ENCODE measurements at regions not wholly inside any gene's neighbourhood (a gene's known extent, or its start where the extent isn't known, plus 50 kb on each side); places are given as distances from the start of the nearest gene placed in this dataset.

- intact Hi-C loops (cut with micrococcal nuclease) (no loop called here), dilution Hi-C loops (cut with MboI; ENCODE audit: extremely low pct_ligation_motif_present, low sequenced_read_pairs) (no loop called here)
- H3K4me2 ChIP-seq (ENCODE audit: insufficient read depth, low read length), result no peak overlapping the region
- TF ChIP-seq GATA2 (IDR thresholded peaks at IDR 0.05; ENCODE audit: insufficient read depth, insufficient read length, low read depth, low read length) (no peak), CTCF (IDR thresholded peaks at IDR 0.05; ENCODE audit: extremely low read depth in 1 of 2, insufficient read depth in 1 of 2, low read depth in 1 of 2, low read length in 2 of 2) (no peak), EZH2 (IDR thresholded peaks at IDR 0.05; ENCODE audit: borderline replicate concordance, low read depth, low read length, severe bottlenecking) (no peak), POLR2A (IDR thresholded peaks at IDR 0.05; ENCODE audit: low read depth, low read length) (no peak), POLR2AphosphoS5 (IDR thresholded peaks at IDR 0.05; ENCODE audit: insufficient read depth, low read depth, low read length) (no peak), MAX (IDR thresholded peaks at IDR 0.05; ENCODE audit: insufficient read depth, insufficient read length) (no peak), MYC (IDR thresholded peaks at IDR 0.05; ENCODE audit: low read depth, low read length) (no peak), JUN (IDR thresholded peaks at IDR 0.05; ENCODE audit: borderline replicate concordance, insufficient read depth, insufficient read length, low read depth) (no peak), FOS (IDR thresholded peaks at IDR 0.05; ENCODE audit: borderline replicate concordance, insufficient read depth, low read length) (no peak)
- no peaks in the 10 kb centered on the region for H3K36me3 ChIP-seq (ENCODE audit: control insufficient read depth in 2 of 2, extremely low read depth in 1 of 2, insufficient read depth in 2 of 2, low read length in 2 of 2)
- H3K9ac ChIP-seq (replicated peaks; ENCODE audit: extremely low read depth, insufficient read depth, low read length), result no peak overlapping the region
- H3K27me3 ChIP-seq (ENCODE audit: control insufficient read depth in 2 of 2, insufficient read depth in 2 of 2, low read length in 2 of 2), result no peaks in the 10 kb centered on the region
- H3K4me3 ChIP-seq (replicated peaks in 1 of 3; ENCODE audit: insufficient read depth in 1 of 3, low read depth in 1 of 3, low read length in 3 of 3), result no peak overlapping the region
- H2AFZ ChIP-seq (ENCODE audit: low read depth, low read length), result no peak overlapping the region
- no peak overlapping the region for H3K27ac ChIP-seq (ENCODE audit: insufficient read depth, low read depth, low read length)
- H3K4me1 ChIP-seq (ENCODE audit: control insufficient read depth, extremely low read depth, insufficient read depth, low read length), result no peaks in the 10 kb centered on the region
- no peaks in the 10 kb centered on the region for H3K9me1 ChIP-seq (replicated peaks; ENCODE audit: control insufficient read depth, extremely low read depth, insufficient read depth, low read length)
- H3K79me2 ChIP-seq (ENCODE audit: control insufficient read depth, insufficient read depth, low read length), result no peaks in the 10 kb centered on the region
- FAIRE-seq (no peak), DNase-seq (ENCODE audit: low read depth, low spot score) (no peak)
- no TSS peak for BruUV-seq (replicated peaks)
- ChIA-PET POLR2A (no interaction called here), CTCF (no interaction called here)
- H3K9me3 ChIP-seq (replicated peaks; ENCODE audit: control insufficient read depth, insufficient read depth, low read length), result no peaks in the 10 kb centered on the region
- H4K20me1 ChIP-seq (replicated peaks; ENCODE audit: control insufficient read depth, extremely low read depth, insufficient read depth, low read length), result no peaks in the 10 kb centered on the region
Observed at GRCh38 chr15:31271711-31272557, 54.7 kb upstream of the KLF13 start.
